ENCODE measurements at regions not wholly inside any gene's neighbourhood (a gene's known extent, or its start where the extent isn't known, plus 50 kb on each side); places are given as distances from the start of the nearest gene placed in this dataset.
"Not testable (repeated sequence)": the region's sequence is repeated elsewhere in the genome, so short reads cannot be mapped to it uniquely, and the experiment has no call there.

DNA sequence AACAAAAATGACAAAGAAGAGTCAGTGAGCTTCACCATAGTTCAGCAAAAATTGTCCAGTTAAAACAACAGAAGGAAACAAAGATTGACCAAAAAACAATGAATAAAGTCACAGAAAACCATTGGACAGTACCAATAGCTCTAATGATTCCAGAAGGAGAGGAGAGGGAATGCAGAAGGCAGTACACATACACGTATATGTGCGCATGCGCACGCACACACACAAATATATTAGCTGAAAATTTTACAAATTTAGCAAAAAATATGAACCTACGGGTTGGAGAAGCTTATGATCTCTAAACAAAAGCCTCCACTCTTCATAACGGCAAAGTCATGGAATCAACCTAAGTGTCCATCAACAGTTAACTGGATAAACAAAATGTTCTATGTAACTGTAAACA lies 120.3 kb upstream of the MON1B start:
- DNase-seq: no peak

DNA sequence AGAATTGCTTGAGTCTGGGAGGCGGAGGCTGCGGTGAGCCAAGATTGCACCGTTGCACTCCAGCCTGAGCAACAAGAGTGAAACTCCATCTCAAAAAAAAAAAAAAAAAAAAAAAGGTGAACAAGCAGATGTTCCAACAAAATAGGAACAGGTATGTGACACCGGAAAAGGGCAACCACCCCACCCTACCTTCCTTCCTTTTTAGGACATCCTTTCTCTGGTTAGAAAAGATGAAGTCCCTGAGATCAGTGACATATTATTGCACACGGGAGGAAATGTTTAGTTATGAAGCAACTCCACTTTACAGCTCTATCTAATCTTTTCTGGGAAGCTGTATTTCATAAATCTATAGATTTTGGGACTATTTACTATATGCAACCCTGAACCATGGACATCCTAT lies 114.2 kb upstream of the MON1B start:
- no peak for DNase-seq

DNA sequence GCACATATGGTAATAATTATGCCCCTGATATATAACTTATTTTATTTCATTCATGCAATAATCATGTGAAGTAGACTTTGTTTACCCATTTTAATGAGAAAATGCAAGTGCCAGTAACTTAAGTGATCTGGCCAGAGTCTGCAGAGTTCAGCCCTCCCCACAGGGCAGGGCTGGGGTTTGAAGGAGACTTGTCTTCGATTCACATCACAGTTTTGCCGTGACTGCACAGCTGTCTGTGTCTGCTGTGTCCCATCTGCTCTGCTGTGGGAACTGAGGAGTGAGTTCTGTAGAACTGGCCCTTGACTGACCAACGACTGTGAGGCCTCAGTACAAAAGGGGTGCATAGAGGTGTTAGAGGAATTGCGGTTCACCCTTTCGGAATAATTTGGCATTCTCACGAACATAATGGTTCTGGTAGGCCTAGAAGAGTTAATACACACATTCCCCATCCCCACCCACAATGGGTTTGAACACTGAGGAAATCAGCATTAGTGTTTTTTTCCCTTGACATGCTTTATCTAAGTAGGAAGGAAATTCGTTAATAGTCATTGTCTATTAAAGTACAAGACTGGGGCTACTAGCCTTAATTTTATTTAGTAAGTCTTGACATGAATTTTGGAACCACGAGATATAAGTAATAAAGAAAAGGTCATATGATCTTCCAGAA lies 113.6 kb upstream of the MON1B start:
- DNase-seq: no peak

- DNase-seq: no peak
Measured at GRCh38 chr16:77085981-77086380, 105.0 kb upstream of the MON1B start.

GRCh38 chr16:77090062-77090461 lies 100.9 kb upstream of the MON1B start:
- DNase-seq: no peak

GRCh38 chr16:77093309-77093708 lies 97.7 kb upstream of the MON1B start:
- DNase-seq: no peak

- no peak for DNase-seq
Measured at GRCh38 chr16:77093999-77094398, 97.0 kb upstream of the MON1B start.

- DNase-seq: no peak
Measured at GRCh38 chr16:77111056-77111565, 79.9 kb upstream of the MON1B start.

GRCh38 chr16:77112746-77113145 lies 78.2 kb upstream of the MON1B start:
- no peak for DNase-seq

GRCh38 chr16:77113835-77114234 lies 77.2 kb upstream of the MON1B start:
- DNase-seq: no peak

GRCh38 chr16:77114361-77114760 lies 76.6 kb upstream of the MON1B start:
- not testable (repeated sequence) for DNase-seq

DNA sequence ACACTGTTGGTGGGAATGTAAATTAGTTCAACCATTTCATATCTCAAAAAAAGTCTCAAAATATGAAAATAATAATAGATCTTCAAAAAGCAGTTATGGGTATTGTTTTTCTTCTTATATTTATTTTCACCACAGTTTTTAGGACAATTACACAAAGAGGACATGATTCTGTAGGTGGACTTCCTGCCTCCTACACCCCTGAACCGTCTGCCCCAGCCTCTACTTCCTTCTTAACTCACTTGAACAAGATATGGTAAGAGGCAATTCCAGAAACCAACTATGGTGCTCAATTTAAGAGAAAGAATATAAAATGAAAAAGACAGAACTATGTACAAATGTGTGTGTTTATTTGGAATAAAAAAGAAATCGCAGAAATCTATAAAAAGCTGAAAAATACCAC lies 74.1 kb upstream of the MON1B start:
- no peak for DNase-seq

DNA sequence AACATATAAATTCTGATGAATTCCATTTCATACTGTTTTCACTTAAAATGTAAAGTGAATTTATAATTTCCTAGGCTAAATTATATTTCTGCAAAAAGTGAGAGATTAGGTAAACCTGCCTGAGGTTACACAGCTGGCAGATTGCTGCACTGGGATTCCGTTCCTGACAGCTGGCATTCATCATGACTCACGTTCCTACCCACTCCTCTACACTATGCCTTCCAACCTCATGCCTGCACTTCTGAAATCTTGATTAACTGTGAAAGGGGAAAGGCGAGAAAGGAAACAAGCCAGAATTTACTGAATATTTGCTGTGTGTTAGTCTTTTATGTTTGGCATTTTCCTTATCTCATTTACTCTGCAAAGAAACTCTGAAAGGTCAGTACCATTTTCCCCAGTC lies 73.3 kb upstream of the MON1B start:
- no peak for DNase-seq

GRCh38 chr16:77131398-77131797 lies 59.6 kb upstream of the MON1B start:
- no peak for DNase-seq

DNA sequence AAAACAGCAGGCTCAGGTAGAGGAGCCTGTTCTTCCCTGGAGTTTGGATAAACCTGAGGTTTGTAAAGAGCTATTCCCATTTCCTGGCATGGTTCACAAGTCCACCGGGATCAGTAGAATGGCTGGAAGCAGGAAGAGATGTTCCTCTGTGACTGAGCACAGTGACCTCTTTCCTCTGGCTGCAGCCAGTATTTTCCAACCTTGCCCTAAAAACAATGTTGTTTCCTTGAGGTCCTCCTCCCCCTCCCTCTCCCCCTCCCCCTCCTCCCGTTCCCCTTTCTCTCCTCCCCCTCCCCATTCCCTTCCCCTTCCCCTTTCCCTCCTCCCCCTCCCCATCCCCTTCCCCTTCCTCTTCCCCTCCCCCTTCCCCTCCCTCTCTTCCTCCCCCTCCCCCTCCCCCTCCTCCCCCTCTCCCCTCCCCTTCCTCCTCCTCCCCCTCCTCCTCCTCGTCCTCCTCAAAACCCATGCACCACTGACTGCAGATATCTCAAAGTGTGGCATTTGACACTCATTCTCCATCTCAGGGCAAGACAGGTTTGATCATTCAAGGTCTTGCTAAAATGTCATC lies 58.9 kb upstream of the MON1B start:
- no peak for DNase-seq

GRCh38 chr16:77133706-77134105 lies 57.3 kb upstream of the MON1B start:
- no peak for DNase-seq

DNA sequence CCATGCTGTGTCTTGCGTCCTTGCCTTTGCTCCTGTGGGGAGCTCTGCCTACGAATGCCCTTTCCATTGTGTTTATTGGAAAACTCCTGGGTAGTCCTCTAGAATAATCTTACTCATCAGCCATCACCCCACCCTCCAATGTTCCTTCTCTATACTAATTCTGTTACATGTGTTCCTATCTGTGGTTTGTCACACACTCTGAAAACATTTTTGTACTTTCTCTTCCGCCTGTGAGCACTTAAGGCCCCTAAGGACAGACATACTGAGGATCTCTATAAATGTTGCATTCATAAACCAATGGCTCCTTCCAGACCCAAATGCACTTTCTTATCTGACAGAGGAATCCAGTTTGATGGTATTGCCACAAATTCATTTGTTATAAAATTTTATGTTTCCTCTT lies 53.9 kb upstream of the MON1B start:
- DNase-seq: no peak

Measured in SW 1271 (cell line).